Bronchial epithelial cell (primary cell): ENCODE measurements at regions not wholly inside any gene's neighbourhood (a gene's known extent, or its start where the extent isn't known, plus 50 kb on each side); places are given as distances from the start of the nearest gene placed in this dataset.

Experiments used
- DNase-seq: peaks from one replicate; pipeline ENCODE4 v3.0.0-alpha.2; 2010; ENCODE audit warnings: low read depth
- FAIRE-seq: peaks from 2 replicates; lab custom pipeline; 2011; peaks lifted over from hg19 to GRCh38; lab: Jason Lieb, UNC
- H3K27me3 ChIP-seq: 2 replicates; pipeline ENCODE4 v1.5.1; 2011; ENCODE audit warnings: low read length; ENCODE audit not compliant: control insufficient read depth, insufficient read depth
- H3K36me3 ChIP-seq: 2 replicates; pipeline ENCODE4 v1.5.1; 2011; ENCODE audit warnings: low read length; ENCODE audit not compliant: control insufficient read depth, insufficient read depth
- H3K4me3 ChIP-seq: 2 replicates; pipeline ENCODE4 v1.5.1; 2011; ENCODE audit warnings: mild to moderate bottlenecking, low read depth, low read length, control low read depth
- TF ChIP-seq, protein P1 (sequence below): IDR thresholded peaks from 2 replicates; pipeline ENCODE4 v1.5.1; 2011; ENCODE audit warnings: mild to moderate bottlenecking, moderate library complexity, low read length, control low read depth, inconsistent platforms; ENCODE audit not compliant: insufficient read depth, severe bottlenecking

DNA sequence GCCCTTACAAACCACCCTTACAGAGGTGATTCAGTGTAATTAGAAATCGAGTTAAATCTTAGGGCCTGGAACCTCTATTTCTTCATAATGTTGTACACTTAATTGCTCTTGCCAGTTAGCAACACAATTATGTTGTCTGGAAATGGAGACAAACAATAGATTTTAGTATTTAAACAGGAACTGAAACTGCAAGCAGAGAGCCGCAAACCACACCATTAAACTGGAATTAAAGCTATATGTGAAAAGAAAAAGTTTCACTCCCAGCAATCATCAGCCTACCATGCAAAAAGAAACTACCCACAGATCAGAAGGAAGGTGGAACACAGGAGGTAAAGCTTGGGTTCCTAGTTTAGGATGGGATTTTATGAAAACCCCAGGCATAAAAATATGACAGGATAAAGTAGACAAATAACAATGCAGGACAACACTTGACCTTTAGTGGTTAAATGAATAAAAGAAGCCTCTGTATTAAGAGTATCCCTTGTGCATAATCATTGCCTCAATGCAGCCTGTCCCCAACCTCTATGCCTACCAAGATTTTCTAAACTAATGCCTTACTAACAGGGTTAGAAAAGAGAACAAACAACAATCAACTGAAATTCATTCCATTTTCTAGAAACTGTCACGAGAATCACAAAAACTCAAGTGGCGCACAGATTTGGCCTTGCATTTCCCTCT, 304.3 kb upstream of the ESRRG start:
- H3K36me3 ChIP-seq, result no peaks in the 10 kb centered on the region
- no peak overlapping the region for H3K4me3 ChIP-seq
- TF ChIP-seq, protein P1, sequence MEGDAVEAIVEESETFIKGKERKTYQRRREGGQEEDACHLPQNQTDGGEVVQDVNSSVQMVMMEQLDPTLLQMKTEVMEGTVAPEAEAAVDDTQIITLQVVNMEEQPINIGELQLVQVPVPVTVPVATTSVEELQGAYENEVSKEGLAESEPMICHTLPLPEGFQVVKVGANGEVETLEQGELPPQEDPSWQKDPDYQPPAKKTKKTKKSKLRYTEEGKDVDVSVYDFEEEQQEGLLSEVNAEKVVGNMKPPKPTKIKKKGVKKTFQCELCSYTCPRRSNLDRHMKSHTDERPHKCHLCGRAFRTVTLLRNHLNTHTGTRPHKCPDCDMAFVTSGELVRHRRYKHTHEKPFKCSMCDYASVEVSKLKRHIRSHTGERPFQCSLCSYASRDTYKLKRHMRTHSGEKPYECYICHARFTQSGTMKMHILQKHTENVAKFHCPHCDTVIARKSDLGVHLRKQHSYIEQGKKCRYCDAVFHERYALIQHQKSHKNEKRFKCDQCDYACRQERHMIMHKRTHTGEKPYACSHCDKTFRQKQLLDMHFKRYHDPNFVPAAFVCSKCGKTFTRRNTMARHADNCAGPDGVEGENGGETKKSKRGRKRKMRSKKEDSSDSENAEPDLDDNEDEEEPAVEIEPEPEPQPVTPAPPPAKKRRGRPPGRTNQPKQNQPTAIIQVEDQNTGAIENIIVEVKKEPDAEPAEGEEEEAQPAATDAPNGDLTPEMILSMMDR, result no peak
- no peaks in the 10 kb centered on the region for H3K27me3 ChIP-seq
- DNase-seq (peak; percentile 1), FAIRE-seq (no peak)

DNA sequence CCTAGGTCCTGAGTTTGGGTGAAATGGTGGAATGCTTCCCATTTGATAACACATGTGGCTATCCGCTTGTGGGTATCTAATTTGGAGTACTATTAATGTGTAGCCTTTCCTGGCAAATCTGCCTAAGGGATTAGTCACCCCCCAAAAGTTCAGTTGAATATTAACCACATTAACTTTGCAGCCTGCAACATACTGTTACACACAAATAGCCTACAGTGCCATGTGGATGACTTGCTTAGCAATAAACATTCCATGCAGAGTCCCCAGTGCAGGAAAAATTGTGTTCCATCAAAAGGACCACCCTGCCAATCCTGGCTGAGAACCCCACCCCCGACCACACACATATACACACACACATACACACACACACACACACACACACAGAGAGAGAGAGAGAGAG, 303.3 kb upstream of the ESRRG start:
- FAIRE-seq (no peak), DNase-seq (peak; percentile 1)
- Histone ChIP-seq H3K4me3 (no peak overlapping the region), H3K27me3 (no peaks in the 10 kb centered on the region), H3K36me3 (no peaks in the 10 kb centered on the region)
- TF ChIP-seq, protein P1, result no peak

DNA sequence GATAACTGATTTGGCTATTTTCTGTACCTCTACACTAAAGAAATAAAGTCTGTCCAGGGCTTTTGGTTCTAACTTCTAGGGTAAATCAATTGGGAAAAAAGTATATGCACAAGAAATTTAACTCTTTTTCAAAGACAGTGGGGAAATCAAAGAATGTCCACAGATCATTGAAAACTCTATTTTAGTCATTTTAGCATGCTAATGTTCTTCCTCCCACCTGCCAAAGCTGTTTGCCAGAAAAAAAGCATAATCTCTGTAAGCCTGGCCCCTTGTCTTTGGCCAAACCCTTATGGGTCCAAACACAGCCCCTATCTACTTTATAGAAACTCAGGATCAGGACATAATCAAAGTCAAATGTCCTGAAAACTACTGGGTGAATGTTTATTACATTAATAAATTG, 302.2 kb upstream of the ESRRG start:
- DNase-seq (no peak), FAIRE-seq (no peak)
- H3K36me3 ChIP-seq, result no peaks in the 10 kb centered on the region
- H3K27me3 ChIP-seq, result no peaks in the 10 kb centered on the region
- TF ChIP-seq, protein P1, result no peak
- no peak overlapping the region for H3K4me3 ChIP-seq

DNA sequence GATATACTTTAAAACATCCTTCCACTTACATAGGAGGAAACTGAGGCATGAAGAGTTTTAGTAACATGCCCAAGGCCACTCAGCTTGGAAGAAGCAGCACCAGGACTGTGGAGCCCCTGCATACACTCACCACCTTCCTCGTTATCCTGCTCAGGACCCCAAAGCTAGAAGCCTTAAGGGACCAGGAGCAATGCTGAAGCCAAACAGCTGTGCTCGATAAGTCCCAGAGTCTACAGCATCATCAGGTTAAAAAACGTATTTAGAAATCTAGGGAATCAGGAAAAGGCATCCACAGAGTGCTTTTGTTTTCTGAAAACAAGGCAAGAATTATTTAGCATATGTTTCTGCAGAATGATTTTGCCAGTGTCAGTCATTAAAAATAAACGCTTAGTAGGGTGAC, 301.7 kb upstream of the ESRRG start:
- Histone ChIP-seq H3K27me3 (no peaks in the 10 kb centered on the region), H3K4me3 (no peak overlapping the region), H3K36me3 (no peaks in the 10 kb centered on the region)
- TF ChIP-seq, protein P1, result no peak
- DNase-seq (no peak), FAIRE-seq (no peak)

DNA sequence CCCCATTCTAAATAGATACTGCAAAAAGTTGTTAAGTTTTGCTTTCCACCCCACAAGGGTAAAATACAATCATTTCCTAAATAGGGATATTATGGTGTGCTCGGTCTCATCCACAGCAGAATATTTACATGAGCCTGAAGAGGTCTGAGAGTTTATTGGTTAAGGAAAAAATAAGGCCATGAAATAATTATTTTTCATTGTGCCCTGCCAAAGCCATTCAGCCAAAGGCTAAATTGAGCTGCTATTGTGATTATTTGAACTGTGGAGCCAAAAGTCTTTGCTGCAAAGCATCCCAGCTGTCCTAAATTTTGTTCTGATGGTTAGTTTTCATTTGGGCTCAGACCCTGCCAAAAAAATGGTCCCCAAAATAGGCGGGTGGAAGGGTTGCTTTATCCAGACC, 298.7 kb upstream of the ESRRG start:
- no peak for DNase-seq
- FAIRE-seq, result no peak
- TF ChIP-seq, protein P1, result no peak
- H3K4me3 ChIP-seq, result no peak overlapping the region
- H3K27me3 ChIP-seq, result no peaks in the 10 kb centered on the region
- no peaks in the 10 kb centered on the region for H3K36me3 ChIP-seq

DNA sequence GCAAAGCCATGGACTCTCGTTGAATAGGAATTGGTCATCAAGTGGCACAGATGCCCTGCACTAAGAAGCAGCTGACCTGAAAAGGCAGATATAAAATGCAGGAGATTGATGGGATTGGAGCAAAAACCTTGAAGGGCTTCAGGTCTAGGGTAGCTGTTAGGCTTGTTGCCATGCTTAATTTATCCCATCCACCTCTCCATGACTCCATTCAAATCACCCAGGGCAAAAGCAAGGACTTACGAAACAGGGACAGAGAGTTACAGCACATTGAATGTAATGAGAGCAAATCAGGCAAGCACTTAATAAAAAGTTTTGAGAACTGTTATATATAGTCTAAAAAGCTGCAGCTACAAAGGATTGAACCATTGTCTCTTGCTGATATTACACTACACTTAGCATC, 298.2 kb upstream of the ESRRG start:
- no peak for DNase-seq
- H3K27me3 ChIP-seq, result no peaks in the 10 kb centered on the region
- peak; percentile 40 for FAIRE-seq
- TF ChIP-seq, protein P1, result no peak
- H3K4me3 ChIP-seq, result no peak overlapping the region
- no peaks in the 10 kb centered on the region for H3K36me3 ChIP-seq
